GM13976 (cell line): ENCODE measurements at regions not wholly inside any gene's neighbourhood (a gene's known extent, or its start where the extent isn't known, plus 50 kb on each side); places are given as distances from the start of the nearest gene placed in this dataset.

Experiments
- DNase-seq: peaks from one replicate; pipeline ENCODE4 v3.0.0; 2012; ENCODE audit warnings: low spot score
- CTCF ChIP-seq: IDR thresholded peaks from 2 replicates; pipeline ENCODE4 v1.5.1; 2012; ENCODE audit warnings: borderline replicate concordance, mild to moderate bottlenecking; ENCODE audit not compliant: insufficient read depth; ENCODE audit errors: extremely low read depth, missing control alignments, control extremely low read depth
- in situ Hi-C: fragments of 300-500 bp; cut with MboI; formaldehyde crosslinking; loops from one replicate; pipeline ENCODE4 v1.12.0; 2022; ENCODE audit warnings: low sequenced_read_pairs, mixed read lengths, inconsistent platforms; ENCODE audit not compliant: unreplicated experiment

- no peak for DNase-seq
- in situ Hi-C loops = no loop called here
- TF ChIP-seq CTCF = no peak
These were observed 318.4 kb upstream of the MOCS1 start for GRCh38 chr6:40252531-40253258.

- DNase-seq = no peak
- TF ChIP-seq CTCF = no peak
- in situ Hi-C loops = no loop called here
These were observed 317.5 kb upstream of the MOCS1 start for GRCh38 chr6:40251637-40252300.

- TF ChIP-seq CTCF = no peak
- in situ Hi-C loops = no loop called here
- no peak for DNase-seq
These were observed 315.7 kb upstream of the MOCS1 start for GRCh38 chr6:40249935-40250334.

GRCh38 chr6:40247516-40248115 lies 313.4 kb upstream of the MOCS1 start:
- in situ Hi-C loops = no loop called here
- no peak for TF ChIP-seq CTCF
- DNase-seq = no peak

- in situ Hi-C loops = no loop called here
- no peak for DNase-seq
These were observed 310.4 kb upstream of the MOCS1 start for GRCh38 chr6:40244699-40245098.

GRCh38 chr6:40232698-40233097 lies 298.4 kb upstream of the MOCS1 start:
- in situ Hi-C loops = no loop called here
- DNase-seq = no peak
- no peak for TF ChIP-seq CTCF

More at GRCh38 chr6:40244699-40245098, 310.4 kb upstream of the MOCS1 start:
- no peak for TF ChIP-seq CTCF
